HG03025 (cell line): ENCODE measurements at regions not wholly inside any gene's neighbourhood (a gene's known extent, or its start where the extent isn't known, plus 50 kb on each side); places are given as distances from the start of the nearest gene placed in this dataset.
"Not testable (repeated sequence)": the region's sequence is repeated elsewhere in the genome, so short reads cannot be mapped to it uniquely, and the experiment has no call there.

Experiments used
- ATAC-seq: cut with Tn5 transposase; IDR thresholded peaks from one replicate; pipeline ENCODE4 v1.9.1; 2021; ENCODE audit warnings: mild to moderate bottlenecking, moderate library complexity; ENCODE audit not compliant: unreplicated experiment, low FRiP score

DNA sequence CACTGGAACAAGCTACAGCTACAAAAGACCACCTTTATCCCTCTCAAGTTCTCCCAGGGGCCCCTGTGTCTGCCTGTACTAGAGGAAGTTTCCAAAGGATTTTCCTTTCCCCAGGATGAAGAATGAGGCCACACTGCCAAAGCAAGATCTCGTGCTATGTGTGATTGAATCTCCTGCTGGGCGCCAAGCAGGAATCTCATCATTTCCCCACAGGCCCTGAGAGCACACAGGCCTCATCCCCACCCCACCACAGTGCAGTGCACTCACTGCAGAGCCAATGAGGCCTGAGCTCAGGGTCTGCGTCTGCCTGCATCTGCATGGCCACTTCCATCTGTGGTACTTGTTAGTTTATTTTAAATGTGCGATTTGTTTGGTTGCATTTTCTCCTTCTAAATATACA lies 387.4 kb upstream of the ASIC2 start:
- ATAC-seq = no peak

DNA sequence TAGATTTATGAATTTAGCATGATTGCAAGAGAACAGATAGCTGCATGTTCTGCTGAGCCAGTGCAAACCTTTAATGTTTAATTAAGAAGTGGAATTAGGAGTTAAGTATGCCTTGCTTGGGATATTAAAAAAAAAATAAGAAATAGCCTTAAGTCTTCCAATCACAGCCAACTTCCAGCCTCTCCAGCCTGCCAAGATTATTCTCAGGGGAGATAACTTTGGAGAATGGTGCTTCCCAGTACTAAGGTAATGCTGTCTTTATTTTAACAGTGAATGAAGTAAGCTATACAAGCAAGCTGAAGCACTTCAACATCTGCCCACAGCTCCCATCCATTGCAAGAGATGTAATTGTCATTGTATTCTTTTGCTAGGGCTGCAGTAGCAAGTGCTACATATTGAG lies 389.5 kb upstream of the ASIC2 start:
- ATAC-seq = no peak

DNA sequence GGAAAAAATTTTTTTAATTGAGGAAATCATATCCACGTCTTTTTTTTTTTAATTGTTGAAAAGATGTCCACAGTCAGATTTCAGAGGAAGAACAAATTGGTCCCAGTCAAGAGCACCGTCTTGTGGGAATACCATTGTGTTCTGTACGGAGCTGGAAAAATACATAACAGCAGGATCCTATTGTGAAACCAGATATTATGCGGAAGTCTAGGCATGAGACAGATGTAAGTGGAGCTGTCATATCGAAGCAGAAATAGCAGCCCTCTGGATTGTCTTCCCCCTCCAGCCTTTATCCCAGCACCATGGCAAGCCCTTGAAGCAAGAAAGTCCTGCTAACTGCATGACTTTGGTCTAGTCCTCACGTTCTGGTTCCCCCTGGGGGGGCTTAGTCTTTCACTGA lies 391.6 kb upstream of the ASIC2 start:
- ATAC-seq = no peak

DNA sequence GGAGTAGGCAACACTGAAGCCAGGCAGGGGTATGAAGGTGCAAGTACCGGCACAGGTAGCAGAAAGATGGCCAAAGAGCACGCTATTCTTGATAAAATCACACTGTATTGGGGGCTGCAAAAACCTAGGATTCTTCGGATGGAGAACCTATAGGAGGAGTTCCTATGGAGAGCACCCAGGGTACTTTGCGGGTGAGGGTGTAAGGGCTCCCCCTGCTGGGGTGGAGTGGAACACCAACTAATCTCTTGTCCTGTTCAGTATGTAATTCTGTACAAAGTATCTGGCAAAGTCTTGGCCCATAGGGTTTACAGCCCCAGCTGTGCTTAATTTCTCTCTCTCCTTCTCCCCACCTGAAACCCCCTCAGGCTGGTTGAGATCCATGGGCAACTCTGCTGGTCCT lies 393.1 kb upstream of the ASIC2 start:
- no peak for ATAC-seq

DNA sequence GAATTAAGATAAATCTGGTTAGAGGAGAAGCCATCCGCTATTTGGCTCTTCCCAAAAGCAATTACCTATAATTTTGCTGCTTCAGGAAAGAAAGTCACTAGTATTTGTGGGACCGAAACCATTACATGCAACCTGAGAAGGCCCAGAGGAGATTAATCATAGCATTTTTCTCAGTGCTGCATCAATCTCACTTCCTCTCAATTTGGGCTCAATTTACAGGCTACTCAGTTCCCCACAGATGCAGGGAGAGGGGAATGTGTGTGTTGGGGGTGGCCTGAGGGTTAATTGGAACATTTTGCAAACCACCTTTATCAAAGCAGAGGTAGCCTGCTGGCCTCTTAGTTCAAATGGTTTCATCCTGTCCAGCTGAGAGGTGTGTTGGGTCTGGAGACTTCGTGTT lies 394.7 kb upstream of the ASIC2 start:
- no peak for ATAC-seq

DNA sequence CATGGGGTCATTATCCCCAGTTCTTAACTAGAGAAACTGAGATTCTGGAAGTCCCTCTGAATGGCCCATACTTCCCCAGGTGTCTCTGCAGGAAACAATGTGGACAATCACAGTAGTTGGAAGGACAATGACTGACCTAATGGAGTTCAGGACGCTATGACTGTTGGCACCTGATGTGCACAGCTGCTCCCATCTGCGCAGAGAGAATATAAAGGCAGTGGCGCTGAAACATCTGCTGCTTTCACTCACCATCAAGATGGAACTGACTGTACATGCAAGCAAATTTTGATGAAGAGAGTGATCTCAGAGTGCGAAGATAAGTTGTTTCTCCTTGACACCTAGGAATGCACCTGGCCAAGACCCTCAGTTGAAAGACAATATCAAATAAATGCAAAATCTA lies 395.7 kb upstream of the ASIC2 start:
- no peak for ATAC-seq

DNA sequence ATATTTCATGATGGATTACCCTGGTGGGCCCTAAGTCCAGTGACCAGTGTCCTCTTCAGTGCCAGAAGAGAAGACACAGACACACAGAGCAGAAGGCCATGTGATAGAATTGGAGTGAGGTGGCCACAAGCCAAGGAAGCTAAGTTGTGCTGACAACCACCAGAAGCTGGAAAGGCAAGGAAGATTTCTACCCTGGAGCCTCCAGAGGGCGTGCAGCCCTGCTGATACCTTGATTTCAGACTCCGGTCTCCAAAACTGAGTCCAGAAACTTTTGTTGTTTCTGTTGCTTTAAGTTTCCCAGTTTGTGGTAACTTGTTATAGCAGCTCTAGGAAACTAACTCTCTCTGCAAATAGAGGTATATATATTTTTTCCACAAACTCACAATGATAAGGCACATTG lies 396.6 kb upstream of the ASIC2 start:
- ATAC-seq = no peak

DNA sequence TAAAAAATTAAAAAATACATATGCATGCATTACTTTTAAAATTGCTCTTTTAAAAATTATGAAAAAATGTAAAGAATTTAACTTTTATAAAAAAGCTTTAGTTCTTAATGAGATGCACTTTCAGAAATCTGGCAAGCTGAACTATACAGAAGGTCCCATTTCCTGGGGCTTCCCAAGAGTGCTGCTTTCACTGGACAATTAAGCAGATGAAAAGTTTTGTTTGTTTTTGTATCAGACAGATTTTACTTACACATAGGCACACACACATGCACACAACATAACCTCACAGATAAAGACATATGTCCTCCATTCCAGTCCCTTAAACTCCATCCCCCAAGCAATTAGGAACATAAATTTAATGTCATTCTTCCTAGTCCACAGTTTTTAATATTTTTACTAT lies 402.3 kb upstream of the ASIC2 start:
- no peak for ATAC-seq

DNA sequence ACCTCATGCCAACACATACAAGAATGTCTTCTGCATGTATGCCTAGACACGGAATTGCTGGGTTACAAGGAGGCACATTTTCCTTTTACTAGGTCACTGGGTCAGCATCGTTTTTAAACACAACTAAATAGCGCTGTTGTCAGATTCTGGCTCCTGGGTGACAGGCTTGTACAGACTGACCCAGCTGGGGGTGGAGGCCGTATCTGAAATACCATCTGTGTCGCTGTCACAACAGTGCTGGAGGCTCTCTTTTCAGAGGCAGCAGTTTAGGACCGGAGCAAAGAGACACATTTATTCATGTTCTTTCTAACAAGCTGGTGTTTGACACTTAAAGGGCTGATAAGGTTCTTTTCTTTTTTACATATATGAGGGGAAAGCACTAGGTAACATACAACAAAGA lies 403.0 kb upstream of the ASIC2 start:
- no peak for ATAC-seq

DNA sequence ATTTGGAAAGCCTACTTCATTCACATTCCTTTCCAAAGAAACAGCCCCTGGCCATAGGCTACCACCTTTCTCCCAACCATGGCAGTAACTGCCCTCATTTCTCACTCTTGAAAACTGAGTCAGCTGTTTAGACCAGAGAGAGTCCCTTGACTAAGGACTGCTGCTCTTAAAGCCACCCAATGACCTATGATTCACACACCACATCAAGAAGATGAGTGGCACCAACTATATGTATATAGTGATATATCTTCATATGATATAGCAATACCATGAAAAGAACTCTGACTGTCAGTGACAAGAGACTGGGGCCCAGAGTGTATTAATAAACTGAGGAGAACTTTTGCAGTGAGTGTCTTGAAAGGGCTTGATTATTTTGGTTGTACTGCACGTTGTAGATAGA lies 404.5 kb upstream of the ASIC2 start:
- ATAC-seq = no peak

DNA sequence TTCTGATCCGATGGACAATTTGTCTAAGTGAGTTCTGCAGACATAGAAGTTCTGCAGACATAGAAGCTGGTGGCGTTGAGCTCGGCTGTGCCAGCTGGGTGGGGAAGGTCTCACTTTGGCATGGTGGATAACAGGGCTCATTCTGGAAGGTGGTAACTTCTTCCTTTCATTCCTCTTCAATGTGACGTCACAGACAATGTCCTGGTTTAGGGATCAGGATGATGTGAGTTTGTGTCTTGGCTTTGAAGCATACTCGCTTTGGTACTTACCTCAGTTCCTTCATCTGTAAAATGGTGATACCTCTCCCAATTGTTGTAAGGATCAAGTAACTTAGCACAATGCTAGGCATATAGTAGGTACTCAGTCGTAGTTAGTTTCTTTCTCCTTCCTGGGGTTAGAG lies 408.8 kb upstream of the ASIC2 start:
- no peak for ATAC-seq

DNA sequence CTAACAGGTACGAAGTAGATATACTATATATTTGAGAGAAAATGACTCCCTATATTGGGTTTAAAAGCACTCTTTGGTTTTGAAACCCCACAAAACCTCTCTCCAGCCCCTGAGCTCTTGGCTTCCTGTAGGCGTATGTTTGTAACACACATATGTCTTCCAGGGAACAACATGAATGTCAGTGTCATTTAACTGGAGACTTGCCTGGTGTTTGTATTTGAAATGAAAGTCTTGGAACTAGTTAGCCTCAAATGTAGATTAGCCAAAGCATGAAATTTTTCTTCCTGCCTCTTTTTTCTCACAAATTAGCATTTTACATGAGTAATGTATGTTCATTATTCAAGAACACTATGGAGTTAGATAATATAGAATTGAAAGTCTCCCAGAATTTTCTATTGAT lies 411.8 kb upstream of the ASIC2 start:
- ATAC-seq = no peak

DNA sequence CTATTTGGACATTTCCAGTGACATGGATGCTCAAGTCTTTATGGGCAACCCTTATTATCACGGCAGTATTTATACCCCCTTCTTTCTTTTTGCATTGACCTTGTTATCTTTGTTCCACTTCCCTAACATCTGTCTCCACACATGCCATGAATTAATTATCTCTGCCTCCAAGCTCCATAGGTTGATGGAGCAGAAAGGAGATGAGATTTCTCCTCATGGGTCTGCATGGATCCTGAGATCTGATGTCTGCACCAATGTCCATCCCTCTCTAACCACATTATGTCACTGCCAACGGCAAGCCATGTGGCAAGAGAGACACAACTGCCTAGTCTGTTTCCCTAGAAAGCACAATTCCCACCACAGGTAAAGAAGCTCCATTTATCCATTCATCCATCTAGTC lies 416.8 kb upstream of the ASIC2 start:
- ATAC-seq = no peak

DNA sequence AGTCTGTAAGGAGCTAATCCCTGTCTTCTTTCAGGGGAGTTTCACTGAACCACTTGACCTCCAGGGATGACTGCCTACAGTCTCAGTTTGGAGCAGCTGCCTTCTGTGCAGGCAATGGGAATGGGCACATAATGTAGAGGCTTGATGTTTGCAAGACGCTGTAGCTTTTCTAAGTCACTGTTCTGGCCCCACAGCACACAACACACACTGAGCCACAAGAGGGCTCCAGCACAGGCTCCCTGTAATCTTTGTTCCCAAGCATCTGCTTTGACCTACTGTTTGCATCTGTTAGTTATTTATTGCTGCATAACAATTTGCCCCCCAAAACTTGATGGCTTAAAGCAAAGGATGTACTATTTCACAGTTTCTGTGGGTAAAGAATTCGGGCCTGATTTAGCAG lies 419.0 kb upstream of the ASIC2 start:
- no peak for ATAC-seq

DNA sequence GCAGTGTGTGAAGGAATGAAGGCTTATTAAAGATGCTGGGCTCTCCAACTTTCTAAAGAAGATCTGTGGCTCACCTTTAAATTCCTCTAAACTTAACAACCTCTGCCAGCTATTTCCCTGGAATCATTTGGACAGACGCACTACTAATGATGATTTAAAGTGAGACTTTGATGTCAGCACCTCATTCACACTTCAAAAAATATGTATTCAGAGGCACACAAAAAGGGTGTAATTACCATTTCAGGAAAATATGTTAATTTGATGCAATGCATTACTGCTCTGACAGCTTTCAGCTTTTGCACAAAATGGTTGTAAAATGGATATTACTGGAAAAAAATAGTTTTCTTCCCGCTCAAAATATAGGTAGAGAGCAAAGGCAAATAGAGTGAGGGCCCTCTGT lies 423.9 kb upstream of the ASIC2 start:
- no peak for ATAC-seq

DNA sequence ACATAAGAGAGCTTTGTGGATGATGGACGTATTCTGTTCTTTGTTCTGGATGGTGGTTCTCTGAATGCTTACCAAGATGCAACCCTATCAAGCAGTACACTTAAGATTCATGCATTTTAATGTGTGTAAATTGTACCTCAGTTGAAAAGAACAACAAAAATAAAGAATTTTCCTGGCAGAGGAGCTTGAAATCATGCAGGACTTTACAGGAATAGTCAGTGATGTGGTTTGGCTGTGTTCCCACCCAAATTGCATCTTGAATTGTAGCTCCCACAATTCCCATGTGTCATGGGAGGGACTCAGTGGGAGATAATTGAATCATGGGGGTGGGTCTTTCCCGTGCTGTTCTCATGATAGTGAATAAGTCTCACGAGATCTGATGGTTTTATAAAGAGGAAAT lies 430.6 kb upstream of the ASIC2 start:
- ATAC-seq = not testable (repeated sequence)

DNA sequence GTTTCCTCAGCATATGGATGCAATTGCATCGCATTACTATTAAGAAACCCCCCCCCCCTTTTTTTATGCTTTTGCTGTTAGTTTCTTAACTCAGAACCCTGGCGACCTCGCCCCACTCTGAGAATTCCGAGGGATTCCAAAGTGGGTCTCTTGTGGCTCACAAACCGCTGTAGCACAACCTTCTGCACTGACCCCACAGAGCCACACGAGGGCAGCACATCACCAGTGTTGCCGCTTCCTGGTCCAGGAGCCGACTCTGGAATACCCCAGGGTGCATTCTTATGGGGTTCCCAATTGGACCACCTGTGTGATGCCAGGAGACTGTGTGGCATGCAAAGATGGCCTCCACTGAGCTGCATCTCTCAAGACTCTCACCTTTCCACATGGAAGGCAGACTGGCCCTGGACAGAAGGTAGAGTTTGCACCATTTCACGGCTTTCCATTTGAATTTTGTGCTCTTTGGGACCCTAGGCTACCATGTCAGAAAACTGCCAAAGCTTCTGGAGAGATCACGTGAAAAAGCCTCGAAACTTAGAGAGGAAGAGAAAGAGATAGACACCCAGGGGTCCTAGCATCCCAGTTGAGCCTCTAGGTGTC lies 432.7 kb upstream of the ASIC2 start:
- no peak for ATAC-seq

DNA sequence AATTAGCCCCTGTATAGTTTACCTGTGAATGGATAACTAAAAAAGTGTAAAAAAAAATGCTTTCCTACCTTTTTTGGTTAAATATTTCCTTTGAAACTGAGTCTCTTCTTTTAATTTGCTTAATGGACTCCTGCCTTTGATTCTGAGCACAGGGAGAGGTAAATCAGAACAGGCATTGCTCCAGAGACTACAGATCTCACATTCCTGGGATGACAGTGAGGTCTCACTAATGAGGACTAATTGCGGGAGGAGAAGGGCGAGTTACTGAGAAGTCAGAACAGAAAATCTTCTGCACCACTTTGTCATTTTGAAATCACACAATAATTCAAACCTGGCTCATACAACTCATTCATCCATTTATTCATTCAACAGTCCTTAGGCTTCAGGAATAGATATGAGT lies 437.0 kb upstream of the ASIC2 start:
- ATAC-seq = no peak

DNA sequence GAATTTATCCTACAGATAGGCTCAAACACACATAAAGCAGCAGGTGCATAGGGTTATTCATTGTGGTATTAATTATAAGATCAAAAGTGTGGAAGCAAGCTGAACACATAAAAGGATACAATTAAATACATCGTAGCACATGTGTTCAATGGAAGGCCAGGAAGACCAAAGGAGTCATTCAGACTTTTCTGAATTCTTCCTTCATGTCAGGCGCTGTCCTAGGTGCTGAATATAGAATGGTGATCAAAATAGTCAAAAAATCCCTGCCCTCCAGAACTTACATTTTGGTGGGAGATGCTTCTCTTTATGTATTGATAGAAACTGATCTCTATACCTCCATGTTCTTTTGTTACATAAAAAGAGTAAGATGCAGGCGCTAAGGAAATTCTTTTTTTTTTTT lies 439.0 kb upstream of the ASIC2 start:
- no peak for ATAC-seq

DNA sequence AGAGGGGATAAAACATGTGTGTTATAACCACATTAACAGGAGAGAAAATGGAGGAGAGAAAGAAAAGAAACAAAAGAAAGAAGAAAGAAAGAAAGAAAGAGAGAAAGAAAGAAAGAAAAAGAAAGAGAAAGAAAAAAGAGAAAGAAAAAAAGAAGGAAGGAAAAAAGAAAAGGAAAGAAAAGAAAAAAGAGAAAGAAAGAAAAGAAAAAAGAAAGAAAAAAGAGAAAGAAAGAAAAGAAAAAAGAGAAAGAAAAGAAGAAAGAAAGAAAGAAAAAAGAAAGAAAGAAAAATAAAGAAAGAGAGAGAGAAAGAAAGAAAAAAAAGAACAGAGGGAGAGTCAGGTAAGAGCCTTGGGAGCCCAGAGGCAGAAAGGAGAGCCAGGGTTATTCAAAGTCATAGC lies 446.6 kb upstream of the ASIC2 start:
- no peak for ATAC-seq

DNA sequence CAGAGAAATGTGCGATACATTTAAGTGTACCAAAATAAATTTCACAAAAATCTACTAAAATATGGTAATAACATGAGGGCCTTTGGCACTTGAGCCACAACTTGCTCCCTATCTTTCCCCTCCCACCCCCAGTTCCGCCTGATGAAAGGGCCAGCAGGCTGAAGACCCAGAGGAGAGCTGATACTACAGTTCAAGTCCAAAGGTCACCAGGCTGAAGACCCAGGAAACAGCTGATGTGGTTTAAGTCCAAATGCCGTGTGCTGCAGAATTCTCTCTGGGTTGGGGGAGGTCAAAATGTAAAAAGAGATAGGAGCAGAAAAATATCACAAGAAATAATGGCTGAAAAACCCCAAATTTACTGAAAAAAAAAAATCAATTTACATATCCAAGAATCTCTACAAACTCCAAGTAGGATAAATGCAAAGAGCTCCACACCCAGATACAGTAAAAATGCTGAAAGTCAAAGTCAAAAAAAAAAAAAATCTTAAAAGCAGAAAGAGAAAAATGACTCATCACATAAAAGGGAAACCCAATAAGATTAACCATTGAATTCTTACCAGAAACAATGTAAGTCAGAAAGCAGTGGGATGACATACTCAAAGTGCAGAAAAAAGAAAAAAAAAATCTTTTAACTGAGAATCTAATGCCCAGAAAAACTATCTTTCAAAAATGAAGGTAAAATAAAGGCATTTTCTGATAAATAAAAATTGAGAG lies 452.1 kb upstream of the ASIC2 start:
- ATAC-seq = no peak

DNA sequence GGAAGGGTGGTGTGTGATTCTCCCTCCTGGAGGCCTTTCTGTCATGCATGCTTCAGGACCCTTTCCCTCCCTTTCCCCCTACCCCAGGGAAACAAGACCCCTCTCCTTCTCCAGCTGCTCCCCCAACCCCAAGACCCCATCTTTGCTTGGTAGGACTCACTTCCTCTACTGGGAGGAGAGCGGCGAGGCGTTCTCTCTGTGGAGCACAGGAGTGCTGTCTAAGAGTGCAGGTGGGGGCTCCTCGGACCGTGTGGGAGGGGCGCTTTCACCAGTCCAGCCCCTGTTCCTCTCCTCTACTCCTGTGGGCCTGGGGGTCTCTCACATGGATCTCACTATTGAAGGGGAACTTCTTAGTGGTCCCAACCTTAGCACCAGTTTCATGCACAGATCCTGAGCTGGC lies 456.1 kb upstream of the ASIC2 start:
- ATAC-seq = no peak
